T-cell (primary cell): ENCODE measurements at regions not wholly inside any gene's neighbourhood (a gene's known extent, or its start where the extent isn't known, plus 50 kb on each side); places are given as distances from the start of the nearest gene placed in this dataset.
A peak's percentile ranks its signal among the peaks of the same experiment; 100 is the strongest.

Source experiments
- ATAC-seq, 4 experiments: fragments of 200-7000 bp in 3 of 4; fragments of 150-1000 bp in 1 of 4; cut with Tn5 transposase; replicated peaks in 1 of 4; 1 replicate in 3 of 4; 2 replicates in 1 of 4; pipeline ENCODE4 v1.10.0; 2021; ENCODE audit warnings: moderate library complexity in 3 of 4, mild to moderate bottlenecking in 2 of 4, moderate number of reproducible peaks in 1 of 4
- CTCF ChIA-PET, 2 donors: fragments of 300-600 bp; sonication (Branson Sonifier 250); formaldehyde crosslinking; loops; one replicate each; lab custom pipeline; 2022; ENCODE audit warnings: antibody characterized with exemption in 2 of 2; lab: Charles Lee
- POLR2A ChIA-PET, 2 donors: fragments of 300-600 bp; sonication (Branson Sonifier 250); formaldehyde crosslinking; loops; one replicate each; lab custom pipeline; 2022; ENCODE audit warnings: antibody characterized with exemption in 2 of 2; lab: Charles Lee
- DNase-seq, 35 experiments: peaks; one replicate each; pipeline versions ENCODE4 v3.0.0 to v3.0.0-alpha.2; 2013 to 2023
- H3K27ac ChIP-seq: one replicate; pipeline ENCODE4 v1.5.1; 2013; ENCODE audit warnings: low read length
- H3K27me3 ChIP-seq, 2 experiments: replicated peaks in 1 of 2; 1 replicate in 1 of 2; 2 replicates in 1 of 2; pipeline versions ENCODE4 v1.6.1 to v1.7.0; 2013; ENCODE audit warnings: low read length in 1 of 2, mixed read lengths in 1 of 2; ENCODE audit not compliant: control insufficient read depth in 2 of 2, insufficient read depth in 2 of 2; ENCODE audit errors: extremely low read depth in 1 of 2
- H3K36me3 ChIP-seq, 2 donors: 1 replicate in 1 of 2; 2 replicates in 1 of 2; pipeline versions ENCODE4 v1.6.1 to v1.7.0; 2013; ENCODE audit warnings: low read length in 1 of 2; ENCODE audit not compliant: control insufficient read depth in 2 of 2, insufficient read depth in 1 of 2; ENCODE audit errors: extremely low read depth in 1 of 2
- H3K4me1 ChIP-seq, 2 experiments: 1 replicate in 1 of 2; 2 replicates in 1 of 2; pipeline versions ENCODE4 v1.6.1 to v1.7.0; 2013; ENCODE audit warnings: low read length in 2 of 2, mixed read lengths in 1 of 2; ENCODE audit not compliant: insufficient read depth in 2 of 2, control insufficient read depth in 1 of 2; ENCODE audit errors: extremely low read depth in 1 of 2
- H3K4me3 ChIP-seq, 2 donors: 1 replicate in 1 of 2; 2 replicates in 1 of 2; pipeline versions ENCODE4 v1.5.1 to v1.7.0; 2013; ENCODE audit warnings: mild to moderate bottlenecking in 2 of 2, low read length in 1 of 2, moderate library complexity in 1 of 2; ENCODE audit not compliant: control insufficient read depth in 1 of 2; ENCODE audit errors: extremely low read depth in 1 of 2
- H3K9me3 ChIP-seq: 2 replicates; pipeline ENCODE4 v1.7.0; 2013
- H3K27ac Mint-ChIP-seq, 2 donors: one replicate each; pipeline ENCODE4 v1.8.0; 2020 to 2021; ENCODE audit warnings: mild to moderate bottlenecking in 2 of 2, mixed read lengths in 2 of 2
- H3K27me3 Mint-ChIP-seq, 2 donors: one replicate each; pipeline ENCODE4 v1.8.0; 2021 to 2022; ENCODE audit warnings: mixed read lengths in 2 of 2
- H3K36me3 Mint-ChIP-seq: one replicate; pipeline ENCODE4 v1.8.0; 2021; ENCODE audit warnings: mixed read lengths
- H3K4me1 Mint-ChIP-seq, 3 donors: one replicate each; pipeline ENCODE4 v1.8.0; 2020 to 2022; ENCODE audit warnings: mixed read lengths in 3 of 3, mild to moderate bottlenecking in 1 of 3
- H3K4me3 Mint-ChIP-seq, 3 donors: one replicate each; pipeline ENCODE4 v1.8.0; 2020 to 2022; ENCODE audit warnings: mild to moderate bottlenecking in 3 of 3, mixed read lengths in 3 of 3, moderate library complexity in 3 of 3
- H3K9me3 Mint-ChIP-seq, 3 donors: one replicate each; pipeline ENCODE4 v1.8.0; 2020 to 2022; ENCODE audit warnings: mixed read lengths in 3 of 3
- WGBS: methylation state at CpG from one replicate; pipeline ENCODE4 v1.1.5; 2013; ENCODE audit warnings: missing lambda C conversion rate; ENCODE audit not compliant: insufficient coverage; 5-methylcytosine and 5-hydroxymethylcytosine counted together

GRCh38 chr2:129255610-129256313 lies 723.7 kb upstream of the RAB6C start:
- CTCF ChIA-PET: no interaction called here
- Histone ChIP-seq H3K4me1 (no peaks in the 10 kb centered on the region), H3K36me3 (no peaks in the 10 kb centered on the region), H3K4me3 (no peak overlapping the region), H3K9me3 (peaks cover 2% of the 10 kb centered on the region), H3K27me3 (no peaks in the 10 kb centered on the region), H3K27ac (no peak overlapping the region)
- H3K27me3 Mint-ChIP-seq: no peaks in the 10 kb centered on the region
- H3K36me3 Mint-ChIP-seq: no peaks in the 10 kb centered on the region
- no peaks in the 10 kb centered on the region for H3K4me1 Mint-ChIP-seq
- POLR2A ChIA-PET: interaction anchor here in 1 of 2 donors (0.6 kb wide), 1 partner anchor 45 kb away, joined by 3 read pairs; no protein-coding TSS in a partner anchor
- no peak overlapping the region for H3K4me3 Mint-ChIP-seq
- ATAC-seq: peak in 1 of 4 experiments; percentile 11
- no peak overlapping the region for H3K27ac Mint-ChIP-seq
- peaks cover 13 to 29% (median 19%) of the 10 kb centered on the region in 3 donors for H3K9me3 Mint-ChIP-seq
- no peak for DNase-seq
- WGBS: 81% methylated on average over 4 of the region's 4 CpGs

- H3K4me3 Mint-ChIP-seq: no peak overlapping the region
- peaks cover 13 to 33% (median 19%) of the 10 kb centered on the region in 3 donors for H3K9me3 Mint-ChIP-seq
- no peaks in the 10 kb centered on the region for H3K27me3 Mint-ChIP-seq
- no CpG with 5 or more reads among the region's 2 CpGs for WGBS
- H3K4me1 Mint-ChIP-seq: no peaks in the 10 kb centered on the region
- no peak for DNase-seq
- no peak overlapping the region for H3K27ac ChIP-seq
- H3K27me3 ChIP-seq: no peaks in the 10 kb centered on the region
- no peaks in the 10 kb centered on the region for H3K36me3 ChIP-seq
- ChIA-PET CTCF (no interaction called here), POLR2A (no interaction called here)
- no peak overlapping the region for H3K4me3 ChIP-seq
- H3K36me3 Mint-ChIP-seq: no peaks in the 10 kb centered on the region
- H3K4me1 ChIP-seq: no peaks in the 10 kb centered on the region
- H3K27ac Mint-ChIP-seq: no peak overlapping the region
- H3K9me3 ChIP-seq: peaks cover 2% of the 10 kb centered on the region
- ATAC-seq: no peak
Measured at GRCh38 chr2:129256642-129257041, 722.8 kb upstream of the RAB6C start.

GRCh38 chr2:129262934-129263333 lies 716.5 kb upstream of the RAB6C start:
- Histone ChIP-seq H3K36me3 (no peaks in the 10 kb centered on the region), H3K27me3 (no peaks in the 10 kb centered on the region), H3K9me3 (peaks cover 2% of the 10 kb centered on the region), H3K4me3 (no peak overlapping the region), H3K4me1 (no peaks in the 10 kb centered on the region), H3K27ac (no peak overlapping the region)
- POLR2A ChIA-PET: no interaction called here
- ATAC-seq (no peak), DNase-seq (no peak)
- Mint-ChIP-seq H3K27me3 (peaks cover 0 to 4% of the 10 kb centered on the region in 2 donors), H3K27ac (no peak overlapping the region), H3K36me3 (no peaks in the 10 kb centered on the region), H3K9me3 (peaks cover 19 to 33% (median 24%) of the 10 kb centered on the region in 3 donors), H3K4me1 (no peaks in the 10 kb centered on the region), H3K4me3 (no peak overlapping the region)
- CTCF ChIA-PET: no interaction called here

GRCh38 chr2:129263939-129264338 lies 715.5 kb upstream of the RAB6C start:
- ATAC-seq: no peak
- Mint-ChIP-seq H3K27ac (no peak overlapping the region), H3K36me3 (no peaks in the 10 kb centered on the region), H3K27me3 (peaks cover 0 to 4% of the 10 kb centered on the region in 2 donors), H3K4me1 (no peaks in the 10 kb centered on the region), H3K9me3 (peaks cover 19 to 26% (median 22%) of the 10 kb centered on the region in 3 donors), H3K4me3 (no peak overlapping the region)
- Histone ChIP-seq H3K27ac (no peak overlapping the region), H3K36me3 (no peaks in the 10 kb centered on the region), H3K9me3 (peaks cover under 1% of the 10 kb centered on the region), H3K4me1 (no peaks in the 10 kb centered on the region), H3K4me3 (no peak overlapping the region), H3K27me3 (no peaks in the 10 kb centered on the region)
- DNase-seq: no peak
- ChIA-PET POLR2A (no interaction called here), CTCF (no interaction called here)

- Mint-ChIP-seq H3K4me3 (no peak overlapping the region), H3K9me3 (peaks cover 18 to 26% (median 20%) of the 10 kb centered on the region in 3 donors), H3K36me3 (no peaks in the 10 kb centered on the region), H3K4me1 (no peaks in the 10 kb centered on the region), H3K27ac (no peak overlapping the region), H3K27me3 (peaks cover 0 to 4% of the 10 kb centered on the region in 2 donors)
- H3K4me3 ChIP-seq: no peak overlapping the region
- ChIA-PET CTCF (no interaction called here), POLR2A (no interaction called here)
- no peak overlapping the region for H3K27ac ChIP-seq
- DNase-seq (no peak), ATAC-seq (no peak)
- no peaks in the 10 kb centered on the region for H3K36me3 ChIP-seq
- H3K9me3 ChIP-seq: no peaks in the 10 kb centered on the region
- H3K4me1 ChIP-seq: no peaks in the 10 kb centered on the region
- H3K27me3 ChIP-seq: no peaks in the 10 kb centered on the region
Measured at GRCh38 chr2:129267559-129267958, 711.9 kb upstream of the RAB6C start.

GRCh38 chr2:129273266-129274037 lies 706.0 kb upstream of the RAB6C start:
- POLR2A ChIA-PET: no interaction called here
- CTCF ChIA-PET: interaction anchor here in 1 of 2 donors (0.6 kb wide), 1 partner anchor 43 kb away, joined by 4 read pairs; no protein-coding TSS in a partner anchor
- ATAC-seq (no peak), DNase-seq (no peak)
- no peak overlapping the region for H3K4me3 ChIP-seq
- H3K36me3 ChIP-seq: no peaks in the 10 kb centered on the region
- H3K36me3 Mint-ChIP-seq: no peaks in the 10 kb centered on the region
- peaks cover 6 to 10% (median 7%) of the 10 kb centered on the region in 3 donors for H3K9me3 Mint-ChIP-seq
- H3K27me3 Mint-ChIP-seq: no peaks in the 10 kb centered on the region
- no peak overlapping the region for H3K4me3 Mint-ChIP-seq
- no peak overlapping the region for H3K27ac Mint-ChIP-seq
- no peaks in the 10 kb centered on the region for H3K9me3 ChIP-seq
- H3K27me3 ChIP-seq: no peaks in the 10 kb centered on the region
- H3K4me1 Mint-ChIP-seq: no peaks in the 10 kb centered on the region
- 85% methylated on average over 7 of the region's 8 CpGs for WGBS
- no peak overlapping the region for H3K27ac ChIP-seq
- no peaks in the 10 kb centered on the region for H3K4me1 ChIP-seq
